Omental fat pad (tissue), 3 donors: ENCODE measurements at regions not wholly inside any gene's neighbourhood (a gene's known extent, or its start where the extent isn't known, plus 50 kb on each side); places are given as distances from the start of the nearest gene placed in this dataset.

Experiments used
- ATAC-seq: fragments of 150-250 bp; one replicate; pipeline ENCODE4 v1.9.1; 2016; ENCODE audit warnings: mild to moderate bottlenecking, moderate library complexity; ENCODE audit not compliant: low FRiP score
- DNase-seq: peaks from one replicate; pipeline ENCODE4 v3.0.0-alpha.2; 2019; ENCODE audit warnings: low spot score
- TF ChIP-seq, protein P1 (sequence below), 3 donors: fragments of 450-650 bp; IDR thresholded peaks; one replicate each; pipeline ENCODE4 v1.5.1; 2016 to 2017; ENCODE audit warnings: antibody characterized with exemption in 3 of 3, mild to moderate bottlenecking in 3 of 3, moderate library complexity in 2 of 3

- TF ChIP-seq, protein P1, sequence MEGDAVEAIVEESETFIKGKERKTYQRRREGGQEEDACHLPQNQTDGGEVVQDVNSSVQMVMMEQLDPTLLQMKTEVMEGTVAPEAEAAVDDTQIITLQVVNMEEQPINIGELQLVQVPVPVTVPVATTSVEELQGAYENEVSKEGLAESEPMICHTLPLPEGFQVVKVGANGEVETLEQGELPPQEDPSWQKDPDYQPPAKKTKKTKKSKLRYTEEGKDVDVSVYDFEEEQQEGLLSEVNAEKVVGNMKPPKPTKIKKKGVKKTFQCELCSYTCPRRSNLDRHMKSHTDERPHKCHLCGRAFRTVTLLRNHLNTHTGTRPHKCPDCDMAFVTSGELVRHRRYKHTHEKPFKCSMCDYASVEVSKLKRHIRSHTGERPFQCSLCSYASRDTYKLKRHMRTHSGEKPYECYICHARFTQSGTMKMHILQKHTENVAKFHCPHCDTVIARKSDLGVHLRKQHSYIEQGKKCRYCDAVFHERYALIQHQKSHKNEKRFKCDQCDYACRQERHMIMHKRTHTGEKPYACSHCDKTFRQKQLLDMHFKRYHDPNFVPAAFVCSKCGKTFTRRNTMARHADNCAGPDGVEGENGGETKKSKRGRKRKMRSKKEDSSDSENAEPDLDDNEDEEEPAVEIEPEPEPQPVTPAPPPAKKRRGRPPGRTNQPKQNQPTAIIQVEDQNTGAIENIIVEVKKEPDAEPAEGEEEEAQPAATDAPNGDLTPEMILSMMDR (IDR thresholded peaks at IDR 0.05) = no peak
- ATAC-seq (no peak), DNase-seq (no peak)
Observed at GRCh38 chr4:181345931-181346330, 897.3 kb upstream of the TENM3 start.

DNA sequence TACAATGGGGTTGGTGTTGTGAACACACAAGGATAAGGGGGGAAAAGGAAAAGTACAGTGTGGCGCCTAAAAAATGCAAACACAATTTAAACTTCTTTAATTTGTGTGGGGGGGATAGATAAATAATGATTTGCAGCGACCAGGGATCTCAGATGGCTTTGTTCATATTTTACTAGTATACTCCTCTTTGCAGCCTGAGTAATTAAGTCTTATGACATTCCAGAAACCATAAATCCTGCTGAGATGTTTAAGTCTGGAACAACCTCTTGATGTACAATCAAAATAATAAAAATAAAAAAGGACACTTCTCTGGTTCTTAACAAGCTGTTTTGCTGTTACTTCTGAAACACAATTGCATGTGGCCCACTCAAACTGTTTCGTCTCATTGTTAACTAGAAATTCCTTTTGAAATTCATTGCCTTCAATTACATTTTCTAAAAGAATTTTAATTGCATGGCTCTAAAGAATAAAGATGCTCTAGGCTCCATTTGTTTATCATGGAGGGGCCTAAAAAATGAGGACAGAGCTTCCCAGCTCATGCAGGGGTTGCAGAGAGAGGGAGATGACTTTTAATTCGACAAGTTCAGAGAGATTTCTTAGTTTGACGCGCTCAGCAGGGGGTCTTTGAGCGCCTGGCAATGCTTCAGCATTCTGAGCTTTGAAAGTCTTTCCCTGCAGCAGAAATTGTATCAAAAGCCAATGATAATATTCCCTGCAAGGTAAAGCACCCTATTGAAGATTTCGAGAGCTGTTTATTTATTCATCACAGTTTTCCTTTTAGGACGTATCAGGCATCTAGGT lies 892.4 kb upstream of the TENM3 start:
- TF ChIP-seq, protein P1 (IDR thresholded peaks at IDR 0.05) = no peak
- no peak for DNase-seq
- no peak for ATAC-seq

- no peak for DNase-seq
- no peak for ATAC-seq
- TF ChIP-seq, protein P1 (IDR thresholded peaks at IDR 0.05) = no peak
Observed at GRCh38 chr4:181364504-181364903, 878.7 kb upstream of the TENM3 start.

- TF ChIP-seq, protein P1 (IDR thresholded peaks at IDR 0.05) = no peak
- DNase-seq (no peak), ATAC-seq (no peak)
Observed at GRCh38 chr4:181365671-181366070, 877.5 kb upstream of the TENM3 start.

DNA sequence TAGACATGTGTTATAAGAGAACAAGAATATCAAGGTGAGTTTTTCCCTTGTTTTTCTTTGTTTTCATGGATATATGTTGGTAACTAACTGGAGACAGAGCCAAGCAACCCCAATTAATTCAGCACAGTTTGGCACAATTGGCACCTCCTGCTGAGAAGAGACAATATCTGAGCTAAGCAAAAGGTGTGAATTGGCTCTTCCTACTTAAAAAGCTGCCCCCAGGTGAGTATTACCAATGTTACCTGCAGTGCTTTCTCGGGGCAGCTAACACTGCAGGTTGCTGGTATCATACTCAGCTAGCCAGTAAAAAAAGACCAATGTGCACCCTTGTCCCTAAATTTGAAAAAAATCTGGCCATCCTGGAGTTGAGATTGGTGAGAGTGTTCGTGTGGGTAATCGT lies 871.2 kb upstream of the TENM3 start:
- TF ChIP-seq, protein P1 (IDR thresholded peaks at IDR 0.05) = no peak

DNA sequence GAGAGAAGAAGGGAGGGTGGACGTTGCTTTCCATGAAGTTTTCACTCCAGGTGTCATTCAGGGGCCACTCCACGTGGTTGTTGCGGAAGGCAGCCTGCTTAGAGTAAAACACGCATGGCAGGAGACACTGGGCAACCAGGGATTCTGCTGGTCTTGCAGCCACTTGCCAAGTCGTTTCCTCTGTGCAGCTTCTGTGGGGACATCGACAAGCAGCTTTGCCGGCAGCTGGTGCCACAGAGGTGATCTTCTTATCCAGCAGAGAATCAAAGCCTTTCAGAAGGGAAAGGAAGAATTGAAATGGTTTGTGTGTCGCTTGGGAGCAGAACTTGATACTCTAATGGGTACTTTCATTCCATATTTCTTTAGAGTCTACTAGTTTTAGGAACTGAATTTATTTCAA lies 867.1 kb upstream of the TENM3 start:
- DNase-seq (no peak), ATAC-seq (no peak)
- TF ChIP-seq, protein P1 (IDR thresholded peaks at IDR 0.05) = no peak

More for the DNA sequence above, 871.2 kb upstream of the TENM3 start:
- DNase-seq = no peak
- no peak for ATAC-seq

DNA sequence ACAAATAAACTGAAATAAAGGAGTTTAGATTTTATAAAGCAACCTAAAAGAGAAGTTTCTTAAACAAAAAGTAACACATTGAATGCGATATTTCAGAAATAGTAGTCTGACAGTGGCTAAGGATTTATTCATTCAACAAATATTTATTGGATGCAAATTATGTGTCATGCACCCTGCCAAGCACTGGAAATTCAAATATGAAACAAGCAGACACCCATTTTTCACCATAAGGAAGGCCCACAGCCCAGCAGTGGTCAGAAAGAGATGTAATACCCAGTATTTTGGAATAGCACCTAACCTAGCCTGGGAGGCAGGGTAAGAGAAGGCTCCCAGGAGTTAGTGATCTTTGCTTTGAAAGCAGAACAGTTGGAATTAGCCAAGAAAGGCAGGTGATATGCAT lies 855.1 kb upstream of the TENM3 start:
- ATAC-seq (no peak), DNase-seq (no peak)
- TF ChIP-seq, protein P1 (IDR thresholded peaks at IDR 0.05) = no peak
